ENCODE measurements at regions not wholly inside any gene's neighbourhood (a gene's known extent, or its start where the extent isn't known, plus 50 kb on each side); places are given as distances from the start of the nearest gene placed in this dataset.

DNA sequence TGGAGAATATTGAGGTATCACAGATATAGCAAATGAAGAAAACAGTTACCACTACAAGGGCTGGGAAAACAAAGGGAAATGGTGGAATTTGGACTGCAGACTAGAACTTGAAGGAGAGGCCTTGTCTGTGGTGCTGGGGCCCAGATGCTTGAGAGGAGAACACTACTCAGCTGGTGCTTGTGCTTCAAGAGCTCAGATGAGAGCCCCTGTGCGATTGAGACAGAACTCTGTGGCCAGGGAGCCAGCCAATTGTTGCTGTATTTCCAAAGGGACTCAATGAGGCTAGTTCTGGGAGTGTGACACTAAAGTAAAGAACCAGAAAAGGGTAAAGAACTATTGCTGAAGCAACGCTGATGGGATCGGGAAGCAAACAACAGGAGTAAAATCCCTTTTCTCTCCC, 406.5 kb upstream of the SEMA3D start:
- no peak for DNase-seq

DNA sequence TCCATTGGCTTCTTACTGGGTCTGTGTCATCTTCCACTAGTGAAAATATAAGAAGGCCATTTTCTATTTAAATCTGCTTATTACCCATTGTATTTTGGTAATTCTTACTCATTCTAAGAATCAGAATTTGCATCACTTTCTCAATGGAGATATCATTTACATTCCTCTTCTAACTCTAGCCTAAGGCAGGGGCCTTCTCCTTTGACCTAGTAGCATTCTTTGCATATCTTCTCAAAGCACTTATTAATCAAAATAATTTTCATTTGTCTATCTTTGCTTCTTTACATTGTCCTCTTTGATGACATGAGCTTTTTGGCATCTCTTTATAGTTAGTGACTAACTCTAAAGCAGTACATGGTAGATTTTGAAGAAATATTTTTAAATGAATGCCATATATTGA, 400.9 kb upstream of the SEMA3D start:
- DNase-seq: no peak

DNA sequence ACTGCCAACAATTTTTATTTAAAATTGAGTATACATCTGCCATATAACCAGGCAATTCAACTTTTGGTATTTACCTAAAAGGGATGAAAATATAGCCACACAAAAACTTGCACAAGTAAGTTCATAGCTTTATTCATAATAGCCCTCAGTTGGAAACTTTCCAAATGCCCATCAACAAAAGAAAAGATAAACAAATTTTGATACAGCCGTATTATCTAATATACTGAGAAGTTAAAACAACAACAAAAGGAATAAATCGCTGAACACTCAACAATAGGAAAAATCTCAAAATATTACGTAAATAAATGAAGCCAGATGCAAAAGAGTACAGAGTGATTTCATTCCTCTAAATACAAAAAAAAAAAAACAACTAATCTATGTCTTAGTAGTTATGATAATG, 399.2 kb upstream of the SEMA3D start:
- DNase-seq: no peak

DNA sequence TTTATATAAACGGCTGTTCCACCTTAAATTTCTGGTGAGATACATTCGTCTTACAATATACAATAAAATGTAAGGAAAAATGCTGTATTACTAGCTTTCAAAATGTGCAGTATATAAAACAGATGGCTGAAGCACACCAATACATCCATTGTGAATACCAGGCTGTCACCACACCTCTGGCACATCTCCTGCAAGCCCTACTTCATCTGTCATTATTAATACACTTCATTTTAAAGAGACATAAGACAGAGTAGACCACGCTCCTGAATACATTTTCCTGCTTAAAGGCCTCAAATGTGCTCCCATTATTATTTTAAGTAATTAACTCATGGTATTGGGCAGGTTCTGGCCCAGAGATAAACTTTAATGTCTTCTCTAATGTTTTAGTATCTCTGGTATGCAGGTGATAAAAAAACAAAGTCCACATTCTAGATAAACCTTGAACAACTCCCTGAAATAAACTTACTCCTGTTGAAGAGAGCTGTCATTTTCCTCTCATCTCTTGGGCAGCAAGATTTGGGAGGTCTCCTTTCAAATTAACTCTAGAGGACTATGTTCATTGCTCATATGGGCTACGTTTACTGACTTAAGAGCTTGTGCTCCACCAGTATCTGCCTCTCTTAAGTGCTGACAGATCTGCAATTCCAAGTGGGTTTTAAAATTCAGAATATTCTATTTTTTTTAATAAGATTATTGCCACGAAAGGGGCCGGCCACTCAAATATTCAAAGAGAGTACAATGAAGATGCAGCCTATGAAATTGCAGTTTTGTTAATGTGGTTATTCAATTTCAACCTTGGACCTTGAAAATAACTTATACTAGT, 396.5 kb upstream of the SEMA3D start:
- no peak for DNase-seq

DNA sequence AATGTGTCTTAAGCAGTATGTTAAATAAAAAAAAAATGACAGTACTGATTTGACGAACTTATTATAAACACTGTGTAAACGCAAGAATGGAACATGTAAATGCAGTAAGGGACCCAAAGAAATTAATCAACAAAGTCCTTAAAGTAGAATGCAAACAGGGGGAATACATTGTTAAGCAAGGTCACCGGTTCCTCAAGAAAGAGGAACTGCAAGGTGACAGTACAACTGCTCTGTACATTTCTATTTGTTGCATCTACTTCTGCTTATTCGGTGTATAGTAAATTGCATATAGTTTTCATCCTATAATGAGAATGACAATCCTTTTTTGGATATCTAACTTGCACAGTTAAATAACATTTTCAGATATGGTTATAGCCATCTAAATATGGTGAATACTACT, 387.0 kb upstream of the SEMA3D start:
- no peak for DNase-seq

DNA sequence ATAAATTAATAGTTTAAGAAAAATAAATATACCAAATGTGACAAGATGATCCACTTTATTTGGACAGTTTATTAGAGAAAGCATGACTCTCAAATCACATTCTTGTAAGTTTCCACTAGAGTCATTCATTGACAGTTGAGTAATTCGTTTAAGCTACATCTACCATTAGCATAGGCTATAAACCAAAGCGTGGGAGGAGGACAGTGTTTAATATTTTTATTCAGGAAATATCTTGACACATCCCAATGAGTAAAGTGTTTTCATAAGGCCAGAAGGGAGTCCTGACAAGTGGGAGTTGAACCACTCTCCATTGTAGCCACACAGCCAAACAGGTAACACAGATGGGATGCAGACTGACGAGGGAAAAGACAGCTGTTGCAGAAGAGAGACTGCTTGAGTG, 386.5 kb upstream of the SEMA3D start:
- DNase-seq: no peak

DNA sequence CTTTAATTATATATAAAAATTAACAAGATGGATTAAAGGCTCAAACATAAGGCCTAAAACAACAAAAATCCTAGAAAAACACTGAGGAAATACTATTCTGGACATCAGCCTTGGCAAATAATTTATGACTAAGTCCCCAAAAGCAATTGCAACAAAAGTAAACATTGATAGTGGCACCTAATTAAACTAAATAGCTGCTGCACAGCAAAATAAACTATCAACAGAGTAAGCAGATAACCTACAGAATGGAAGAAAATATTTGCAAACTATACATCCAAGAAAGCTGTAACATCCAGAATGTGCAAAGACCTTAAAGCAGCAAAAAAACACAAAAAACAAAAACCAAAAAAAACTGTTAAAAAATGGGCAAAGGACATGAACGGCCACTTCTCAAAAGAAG, 384.0 kb upstream of the SEMA3D start:
- DNase-seq: no peak

DNA sequence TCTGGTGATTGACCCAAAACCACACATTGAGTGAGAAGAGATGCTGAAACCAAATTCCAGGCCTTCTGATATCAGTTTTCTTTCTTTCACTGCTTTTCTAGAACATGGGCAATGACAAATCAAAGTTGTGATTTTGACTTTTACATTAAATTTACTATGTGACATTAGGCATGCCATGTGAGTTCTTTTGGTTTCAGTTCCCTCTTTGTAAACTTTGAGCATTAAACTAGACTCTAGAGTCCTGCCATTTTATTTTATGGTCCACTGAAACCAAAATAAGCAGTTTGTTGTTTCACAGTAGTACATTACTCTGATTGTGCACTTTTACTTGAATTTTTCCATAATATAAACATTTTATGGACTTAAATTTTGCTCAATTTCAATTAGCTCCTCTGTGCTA, 381.1 kb upstream of the SEMA3D start:
- no peak for DNase-seq

DNA sequence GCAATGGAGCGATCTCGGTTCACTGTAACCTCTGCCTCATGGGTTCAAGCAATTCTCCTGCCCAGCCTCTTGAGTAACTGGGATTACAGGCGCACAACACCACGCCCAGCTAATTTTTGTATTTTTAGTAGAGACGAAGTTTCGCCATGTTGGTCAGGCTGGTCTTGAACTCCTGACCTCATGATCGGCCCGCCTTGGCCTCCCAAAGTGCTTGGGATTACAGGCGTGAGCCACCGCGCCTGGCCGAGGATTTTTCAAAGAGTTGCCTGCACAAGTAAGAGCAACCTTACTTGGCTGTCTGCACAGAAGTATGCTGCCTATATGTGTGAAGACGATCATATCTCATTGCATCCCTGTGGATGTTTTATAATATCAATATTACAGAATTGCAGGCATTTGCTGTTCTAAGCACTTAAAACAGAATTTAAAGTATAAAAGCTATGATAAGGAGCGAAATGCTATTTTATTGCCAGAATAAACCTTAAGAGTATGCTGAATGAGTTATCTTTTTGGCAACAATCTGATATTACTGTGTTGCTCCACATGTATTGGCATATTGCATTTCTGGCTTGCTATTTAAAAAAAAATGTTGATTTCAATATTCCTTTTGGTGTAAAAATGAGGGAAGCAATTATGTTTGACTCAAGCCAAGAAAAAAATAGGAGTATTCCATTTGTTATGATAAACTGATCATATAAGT, 379.4 kb upstream of the SEMA3D start:
- DNase-seq: no peak

DNA sequence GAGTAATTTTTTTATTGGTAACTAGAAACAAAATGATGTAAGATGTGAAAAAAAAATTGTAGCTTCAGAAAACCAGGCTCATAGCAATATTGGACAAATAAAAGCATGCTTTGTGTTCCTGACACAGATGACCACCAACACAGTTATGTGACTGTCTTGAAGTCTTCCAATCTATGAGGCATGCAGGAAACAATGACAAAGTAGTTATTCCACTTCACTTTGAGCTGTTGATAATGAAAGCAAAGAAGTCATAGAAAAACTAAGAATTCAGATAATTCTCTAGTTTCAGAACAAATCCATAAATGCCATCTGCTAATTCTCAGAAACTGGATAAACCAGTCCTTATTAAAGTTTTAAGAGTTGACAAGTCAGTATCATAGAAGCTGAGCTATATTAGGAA, 378.4 kb upstream of the SEMA3D start:
- DNase-seq: no peak

DNA sequence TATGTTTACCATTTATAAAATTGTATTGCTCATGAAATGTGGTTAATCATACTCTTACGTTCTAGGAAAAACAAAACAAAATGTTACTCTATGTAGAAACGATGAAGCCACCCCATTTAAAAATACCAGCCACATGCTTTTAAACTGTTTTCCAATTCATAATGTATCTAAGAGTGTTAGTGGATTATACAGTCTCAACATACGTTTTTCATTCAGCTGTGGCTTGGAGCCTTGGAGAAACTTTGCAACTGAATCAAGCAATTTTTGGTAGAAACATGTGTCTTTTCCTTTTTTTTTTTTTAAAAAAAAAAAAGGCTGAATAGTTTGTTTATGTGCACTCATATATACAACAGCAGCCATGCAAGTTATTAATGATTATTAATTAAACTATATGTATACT, 378.0 kb upstream of the SEMA3D start:
- DNase-seq: no peak

DNA sequence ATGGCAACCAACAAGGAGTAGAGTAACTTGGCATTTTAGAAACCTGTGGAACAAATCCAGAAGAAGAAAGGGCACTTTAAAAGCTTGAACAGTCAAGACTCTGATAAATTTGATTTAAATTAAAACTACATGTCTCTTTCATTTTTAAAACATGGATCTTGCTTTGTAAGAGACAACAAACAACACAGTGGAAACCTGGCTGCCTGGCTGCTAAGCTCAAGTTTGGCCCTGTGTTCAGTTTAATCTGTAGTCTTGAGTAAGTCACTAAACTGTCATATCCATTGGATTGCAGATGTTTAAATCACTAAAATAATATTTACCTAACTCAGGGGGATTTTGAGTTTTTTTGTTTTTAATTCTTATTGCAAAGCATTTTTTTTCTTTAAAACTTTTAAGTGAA, 374.9 kb upstream of the SEMA3D start:
- DNase-seq: no peak

DNA sequence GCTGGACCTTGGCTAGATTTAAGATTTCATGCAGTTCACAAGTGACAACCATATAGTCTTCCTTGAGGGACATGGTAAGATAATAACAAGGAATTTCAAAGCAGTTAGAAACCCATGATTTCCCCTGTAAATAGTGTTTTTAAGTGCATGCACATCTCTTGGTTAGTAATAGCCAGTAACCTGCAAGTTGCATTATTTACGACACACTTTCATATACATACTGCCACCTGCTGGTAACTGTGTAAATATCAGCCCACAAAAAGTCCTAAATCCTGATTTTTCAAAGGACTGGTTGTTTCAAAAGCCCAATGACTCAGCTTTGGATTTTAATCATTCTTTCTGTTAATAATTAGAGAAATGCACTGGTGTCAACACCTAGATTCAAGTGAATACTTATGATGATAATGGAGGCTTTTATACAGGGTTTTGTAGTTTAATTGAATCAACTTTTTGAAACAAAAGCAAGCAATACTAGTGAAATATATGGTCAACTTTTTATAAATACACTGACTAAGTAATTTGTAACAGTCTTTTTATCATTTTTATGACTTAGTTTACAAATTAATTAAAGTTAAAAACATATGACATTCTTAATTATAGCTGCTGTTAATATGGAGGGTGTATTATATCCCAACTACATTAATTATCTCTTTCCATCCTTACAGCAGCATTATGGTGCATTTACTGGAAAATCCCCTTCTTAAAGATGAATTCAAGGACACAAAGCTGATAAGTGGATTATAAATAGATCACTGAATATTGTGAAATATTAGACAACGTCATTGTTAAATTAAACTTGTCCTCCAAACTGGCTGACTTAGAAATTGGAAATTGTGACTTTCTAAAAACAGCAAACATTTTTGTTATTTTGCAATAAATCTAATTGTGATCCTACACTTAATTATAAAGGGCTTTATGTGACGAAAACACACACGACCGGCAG, 367.7 kb upstream of the SEMA3D start:
- peak in 5 of 56 donors; percentile 0 to 32 (median 8) for DNase-seq

DNA sequence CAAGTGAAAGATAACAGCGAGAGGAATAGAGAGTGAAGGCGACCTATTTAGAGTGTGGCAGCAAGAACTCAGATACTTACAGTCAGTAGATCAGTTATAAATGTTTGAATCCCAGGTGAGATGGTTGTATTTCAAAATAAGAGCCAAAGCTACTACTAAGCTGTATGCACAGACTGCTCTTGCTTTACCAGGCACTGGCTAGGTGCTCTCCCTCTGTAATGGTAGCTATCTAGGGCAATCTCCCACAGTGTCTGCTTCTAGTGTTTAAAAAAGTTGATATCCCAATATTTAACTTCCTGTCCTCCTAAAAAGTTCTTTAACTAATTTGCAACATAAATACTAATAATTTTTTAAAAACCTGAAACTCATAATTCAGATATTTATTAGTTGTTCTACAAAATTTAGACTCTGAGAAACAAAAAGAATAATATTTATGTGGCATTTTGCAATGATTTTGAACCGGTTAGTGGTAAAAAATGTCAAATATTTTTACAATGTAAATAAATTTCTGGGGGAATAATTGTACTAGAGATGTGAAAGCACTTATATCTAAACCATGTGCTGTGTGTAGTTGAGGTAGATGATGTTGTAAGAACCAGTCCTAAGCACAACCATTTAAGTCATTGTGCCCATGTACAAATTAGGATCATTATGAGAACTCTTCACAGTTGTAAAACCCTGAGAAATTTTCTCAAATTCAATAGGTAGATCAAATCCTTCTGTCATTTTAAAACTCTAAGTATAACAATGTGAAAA, 349.3 kb upstream of the SEMA3D start:
- no peak for DNase-seq

DNA sequence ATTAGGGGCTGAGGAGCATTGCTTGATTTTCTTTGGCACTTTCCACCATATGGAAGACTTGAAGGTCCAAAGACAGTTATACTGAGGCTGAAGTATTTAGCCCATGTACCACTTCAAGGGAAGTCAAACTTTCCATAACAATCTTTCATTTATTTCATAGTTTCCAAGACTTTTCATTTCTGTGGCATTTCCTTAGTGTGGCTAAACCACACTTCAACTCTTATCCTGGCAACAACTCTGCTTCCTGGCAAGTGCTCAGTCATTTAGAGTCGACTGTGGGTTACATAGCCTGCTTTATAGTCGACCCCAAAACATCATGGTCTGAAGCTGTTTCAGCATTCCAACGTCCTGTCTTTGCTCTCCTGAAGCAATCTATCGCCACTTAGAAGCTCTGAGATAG, 343.0 kb upstream of the SEMA3D start:
- no peak for DNase-seq

DNA sequence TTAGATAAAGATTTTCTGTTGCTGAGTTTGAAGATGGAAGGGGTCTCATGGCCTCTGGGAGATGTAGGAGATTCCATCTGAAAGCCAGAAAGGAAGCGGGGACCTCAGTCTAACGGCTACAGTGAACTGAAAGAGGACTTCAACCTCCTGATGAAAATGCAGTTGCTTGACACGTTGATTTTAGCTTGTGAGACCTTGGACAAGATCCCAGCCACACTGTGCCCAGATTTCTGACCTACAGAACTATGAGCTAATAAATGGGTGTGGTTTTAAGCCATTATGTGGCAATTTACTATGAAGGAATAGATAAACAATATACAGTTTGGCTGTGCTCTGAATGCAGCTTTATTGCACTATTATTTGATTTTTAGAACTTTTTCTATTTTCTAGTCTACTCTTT, 342.3 kb upstream of the SEMA3D start:
- DNase-seq: no peak

DNA sequence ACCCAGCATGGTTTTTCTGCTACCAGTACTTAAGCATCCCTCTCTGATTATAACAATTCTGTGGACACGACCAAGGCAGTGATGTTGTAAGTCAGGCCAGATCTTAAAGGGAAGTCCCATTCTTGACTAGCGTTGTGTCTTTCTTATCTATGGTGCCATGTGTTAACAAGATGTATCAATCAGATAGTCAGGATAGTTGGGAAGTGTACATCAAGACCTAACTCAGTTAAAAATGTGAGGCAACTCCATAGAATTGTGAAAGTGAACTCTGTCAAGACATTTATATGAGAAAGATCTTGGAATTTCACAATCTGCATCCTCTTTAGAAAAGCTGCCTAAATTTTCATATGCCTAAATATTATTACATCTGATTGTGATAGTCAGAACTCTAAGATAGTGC, 341.7 kb upstream of the SEMA3D start:
- DNase-seq: no peak

DNA sequence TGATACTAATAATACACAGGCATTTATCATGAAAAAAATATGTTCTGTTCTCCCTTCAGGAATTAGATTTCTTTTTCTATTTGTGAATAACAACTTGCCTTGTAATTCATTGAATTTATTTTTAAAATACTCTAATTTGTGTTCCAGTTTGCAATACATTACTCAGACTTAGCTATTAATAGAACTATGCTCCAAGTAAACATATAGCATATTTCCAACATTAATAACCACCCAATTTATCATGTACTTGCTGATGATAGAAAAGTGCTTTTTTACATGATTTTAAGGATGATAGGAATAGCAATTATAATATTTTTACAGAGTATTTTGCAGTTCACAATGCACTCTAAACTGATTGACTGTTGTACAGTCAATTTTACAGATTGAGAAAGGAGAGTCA, 338.8 kb upstream of the SEMA3D start:
- DNase-seq: no peak

DNA sequence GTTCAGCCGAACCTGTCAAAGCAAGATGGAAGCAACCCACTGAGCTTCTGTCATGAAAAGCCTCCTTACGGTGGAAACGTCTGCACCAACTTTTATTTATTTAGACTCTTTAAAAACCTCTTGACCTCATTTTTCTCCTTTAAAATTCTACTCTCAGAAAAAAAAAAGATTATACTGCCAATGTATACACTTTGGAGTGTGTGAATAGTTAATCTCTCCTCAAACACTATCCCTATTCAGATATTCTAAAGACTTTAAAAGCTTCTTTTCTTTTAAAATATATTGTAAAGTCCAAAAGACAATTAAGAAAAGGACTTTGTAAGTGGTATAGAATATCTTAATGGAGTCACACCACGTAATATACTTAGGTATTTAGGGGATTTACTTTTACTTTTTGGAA, 335.2 kb upstream of the SEMA3D start:
- DNase-seq: no peak

DNA sequence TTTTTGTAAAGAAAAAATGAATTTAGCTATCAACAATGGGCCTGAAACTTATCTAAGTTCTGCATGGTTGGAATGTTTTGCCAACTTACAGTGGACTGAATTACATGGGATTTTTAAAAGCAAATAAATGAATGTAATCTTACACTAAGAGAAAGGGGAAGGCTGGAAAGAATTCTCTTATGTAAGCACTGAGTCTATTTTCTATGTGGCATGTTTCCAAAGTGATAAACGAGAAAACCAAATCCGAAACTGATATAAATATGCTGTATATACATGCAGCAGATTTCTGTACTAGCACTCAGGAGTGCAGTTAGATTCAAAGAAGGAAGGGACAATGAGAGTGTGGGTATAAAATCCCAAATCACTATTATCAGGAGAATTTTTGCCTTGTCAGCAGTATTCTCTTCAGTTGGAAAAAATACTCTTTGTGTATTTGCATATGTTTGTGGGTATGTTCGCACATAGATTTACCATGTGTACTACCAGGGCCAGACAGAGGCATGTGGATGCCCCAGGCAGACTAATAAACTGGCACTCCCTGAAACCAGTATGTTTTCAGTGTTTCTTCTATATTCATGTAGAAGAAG, 334.3 kb upstream of the SEMA3D start:
- no peak for DNase-seq

DNA sequence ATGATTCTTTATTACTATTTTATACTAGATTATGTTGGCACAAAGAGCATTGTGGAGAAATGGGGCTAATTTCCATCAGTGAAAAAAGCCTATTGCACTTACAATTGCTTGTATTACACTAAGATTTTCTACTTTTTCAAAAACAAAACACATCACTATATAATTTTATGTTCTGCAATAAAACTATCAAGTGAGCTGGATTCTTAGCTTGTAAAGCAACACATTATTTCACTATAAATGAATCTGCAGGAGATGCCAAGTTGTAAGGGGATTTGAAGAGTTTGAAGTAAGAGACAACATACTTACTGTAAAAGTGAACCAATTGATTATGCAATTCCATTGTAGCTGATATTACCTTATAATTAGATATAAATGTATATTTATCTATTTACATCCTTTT, 333.3 kb upstream of the SEMA3D start:
- no peak for DNase-seq
